Stimulated activated CD8-positive, alpha-beta memory T cell treated with anti-CD3 and anti-CD28 coated beads, Interleukin-4, amount 100 ng/mL, for 48 hours (primary cell): ENCODE measurements at regions not wholly inside any gene's neighbourhood (a gene's known extent, or its start where the extent isn't known, plus 50 kb on each side); places are given as distances from the start of the nearest gene placed in this dataset.

Source experiments
- DNase-seq: peaks from one replicate; pipeline ENCODE4 v3.0.0-alpha.2; 2020

DNA sequence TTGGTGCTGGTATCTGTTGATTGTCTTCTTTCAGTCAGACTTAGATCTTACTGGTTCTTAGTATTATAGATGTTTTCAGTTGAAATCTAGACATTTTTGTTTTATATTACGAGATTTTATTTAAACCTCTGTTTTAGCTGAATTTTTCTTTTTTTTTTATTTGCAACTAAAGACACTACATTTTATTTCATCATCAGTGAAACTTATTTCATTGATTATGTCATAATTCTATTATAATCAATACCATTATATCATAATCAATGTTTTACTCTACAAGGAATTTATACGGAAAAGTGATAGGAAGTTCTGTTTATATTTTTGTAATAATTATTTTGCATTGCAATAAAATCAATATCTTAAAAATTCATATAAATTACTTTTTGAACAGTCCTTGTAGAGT lies 477.4 kb upstream of the MDFIC2 start:
- DNase-seq, result no peak

- no peak for DNase-seq
These were observed 468.4 kb upstream of the MDFIC2 start for GRCh38 chr3:70780790-70781189.

GRCh38 chr3:70779296-70779695 lies 466.9 kb upstream of the MDFIC2 start:
- no peak for DNase-seq

GRCh38 chr3:70776081-70776480 lies 463.6 kb upstream of the MDFIC2 start:
- no peak for DNase-seq

DNA sequence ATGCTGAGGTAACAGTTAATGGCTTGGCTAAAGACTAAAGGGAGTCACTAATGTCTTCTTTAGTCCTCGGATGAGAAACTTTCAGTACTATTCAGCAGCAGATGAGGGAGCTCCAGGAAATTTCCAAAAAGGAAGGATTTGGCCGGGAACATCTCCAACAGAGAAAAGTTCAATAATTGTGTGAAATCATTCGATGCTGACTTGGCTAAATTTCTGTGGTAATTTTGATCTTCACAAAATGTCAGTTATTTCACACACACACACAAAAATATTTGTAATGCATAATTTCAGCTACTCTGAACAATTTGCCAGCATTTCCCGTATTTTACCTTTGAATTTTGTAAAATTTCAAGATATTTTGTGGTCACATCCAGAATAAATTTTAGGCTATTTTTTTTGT lies 462.8 kb upstream of the MDFIC2 start:
- DNase-seq, result no peak

DNA sequence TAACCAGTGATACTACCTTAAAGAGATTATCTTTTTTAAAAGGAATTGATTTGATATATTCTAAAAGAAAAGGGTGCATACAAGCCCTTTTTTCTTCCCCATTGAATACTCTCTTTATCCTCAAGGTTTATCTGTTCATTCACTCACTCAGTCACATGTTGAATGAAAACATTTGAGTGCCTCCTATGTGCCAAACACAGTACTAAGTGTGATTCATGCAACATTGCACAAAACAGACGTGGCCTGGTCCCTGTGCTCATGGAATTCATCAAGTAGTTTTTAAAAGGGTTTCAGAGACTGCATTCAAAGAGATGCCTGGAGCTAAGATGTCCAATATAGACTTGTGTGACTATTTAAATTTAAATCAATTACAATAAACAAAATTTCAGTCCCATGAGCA lies 462.2 kb upstream of the MDFIC2 start:
- DNase-seq, result no peak

GRCh38 chr3:70771426-70772147 lies 459.1 kb upstream of the MDFIC2 start:
- DNase-seq, result no peak

DNA sequence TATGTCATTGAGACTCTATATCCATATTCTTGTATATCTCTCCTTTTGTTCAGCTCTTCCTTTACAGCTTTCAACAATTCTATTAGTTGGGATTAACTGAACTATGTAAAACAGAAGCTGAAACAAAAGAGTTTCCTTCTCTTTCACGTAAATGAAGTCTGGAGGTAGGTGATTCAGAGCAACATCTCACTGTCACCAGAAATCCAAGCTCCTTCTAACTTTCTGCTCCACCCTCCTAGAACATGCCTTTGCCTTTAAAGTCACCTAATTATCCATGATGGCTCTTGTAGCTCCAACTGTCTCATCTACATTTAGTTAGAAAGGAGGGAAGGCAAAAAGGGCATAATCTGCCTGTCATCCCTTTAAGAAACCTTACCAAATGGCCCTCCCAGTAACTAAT lies 458.2 kb upstream of the MDFIC2 start:
- no peak for DNase-seq

- no peak for DNase-seq
These were observed 453.9 kb upstream of the MDFIC2 start for GRCh38 chr3:70766301-70766700.

- no peak for DNase-seq
These were observed 451.5 kb upstream of the MDFIC2 start for GRCh38 chr3:70763894-70764293.

DNA sequence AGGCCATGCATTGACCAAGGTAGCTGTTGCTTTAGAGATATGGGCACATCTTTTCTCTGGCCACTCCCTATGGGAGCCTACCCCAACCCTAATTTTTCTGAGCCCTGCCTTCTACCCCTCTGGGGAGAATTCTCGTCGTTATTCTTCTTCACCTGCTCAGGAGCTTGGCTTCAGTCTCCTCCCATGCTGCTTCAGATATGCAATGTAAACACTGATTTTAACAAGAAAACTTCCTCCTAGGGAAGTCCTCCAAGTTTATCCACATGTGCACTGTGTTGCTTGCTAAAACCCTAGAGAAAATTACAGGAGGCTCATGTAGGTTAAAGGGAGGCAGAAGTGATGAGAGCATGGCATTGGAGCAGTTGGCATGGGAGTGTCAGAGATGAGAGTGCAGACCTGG lies 445.2 kb upstream of the MDFIC2 start:
- no peak for DNase-seq

DNA sequence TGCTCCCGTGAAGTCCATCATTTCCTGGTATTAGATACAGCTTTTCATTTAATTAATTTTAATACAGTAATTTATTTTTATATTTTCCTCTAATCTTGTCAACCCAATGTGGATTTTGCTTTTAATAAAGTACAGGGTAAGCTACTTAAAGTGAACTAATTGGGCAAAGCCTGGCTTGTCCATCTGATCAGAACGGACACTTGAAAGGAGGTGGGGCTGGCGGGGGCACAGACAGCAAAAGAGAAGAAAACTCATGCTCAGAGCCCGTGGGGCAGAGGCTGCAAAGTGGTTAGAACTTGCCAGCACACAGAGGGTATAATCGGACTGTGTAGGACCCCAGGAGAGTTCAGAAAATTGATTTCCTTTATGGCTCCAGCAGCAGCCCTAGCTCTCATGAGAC lies 443.1 kb upstream of the MDFIC2 start:
- no peak for DNase-seq

GRCh38 chr3:70754314-70754713 lies 441.9 kb upstream of the MDFIC2 start:
- no peak for DNase-seq

GRCh38 chr3:70753572-70753971 lies 441.1 kb upstream of the MDFIC2 start:
- no peak for DNase-seq

DNA sequence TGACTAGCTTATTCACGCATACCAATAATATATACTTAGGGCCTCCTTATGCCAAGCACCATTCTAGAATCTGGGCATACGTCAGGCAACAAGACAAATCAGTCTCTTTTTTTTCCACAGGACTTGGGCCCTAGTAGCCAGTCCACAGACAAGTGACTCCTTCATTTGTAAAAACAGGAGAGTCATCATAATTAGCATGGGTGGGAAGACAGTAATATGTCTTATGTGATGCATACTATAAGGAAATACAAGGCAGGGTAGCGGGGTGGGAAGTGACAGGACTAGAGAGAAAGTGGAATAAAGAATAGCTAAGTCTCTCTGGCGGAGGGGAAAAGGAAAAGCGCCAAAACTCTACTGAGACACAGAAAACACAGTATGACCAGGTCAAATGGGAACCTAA lies 439.6 kb upstream of the MDFIC2 start:
- no peak for DNase-seq

DNA sequence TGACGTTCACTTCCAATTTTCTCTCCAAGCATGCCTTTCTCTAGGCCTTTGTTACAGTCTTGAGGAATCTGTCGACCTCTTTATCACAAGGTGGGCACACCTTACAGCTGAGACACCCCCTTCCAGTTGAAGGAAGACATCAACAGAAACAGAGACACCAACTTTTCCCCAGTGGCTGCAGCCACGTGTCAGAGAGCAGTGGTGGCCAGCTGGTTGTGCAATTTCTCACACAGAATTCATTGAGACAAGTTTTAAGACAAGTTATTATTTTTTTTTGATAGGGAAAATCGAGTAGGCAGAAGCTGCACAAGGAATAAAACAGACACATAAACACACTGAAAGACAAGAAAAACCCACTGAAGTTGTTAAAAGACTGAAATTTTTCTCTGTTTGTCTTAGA lies 436.7 kb upstream of the MDFIC2 start:
- DNase-seq, result no peak

DNA sequence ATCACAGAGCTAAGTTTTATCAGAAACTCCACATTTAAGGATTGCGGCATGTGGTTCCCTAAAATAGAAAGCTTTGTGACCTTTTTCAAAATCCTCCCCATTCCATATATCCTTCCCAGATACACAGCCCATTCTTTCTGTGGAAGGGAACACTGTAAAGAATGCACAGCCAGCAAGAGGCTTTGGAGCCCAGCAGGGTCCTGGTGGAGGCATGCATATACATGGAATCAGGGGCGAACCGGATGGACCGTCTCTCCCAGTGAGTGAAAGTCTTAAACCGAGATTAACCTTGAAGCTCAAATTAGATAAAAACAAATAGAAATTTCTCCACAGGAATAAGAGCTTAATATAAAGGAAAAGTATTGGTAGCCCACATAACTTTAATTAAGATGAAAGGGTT lies 436.2 kb upstream of the MDFIC2 start:
- no peak for DNase-seq

- DNase-seq, result no peak
These were observed 435.4 kb upstream of the MDFIC2 start for GRCh38 chr3:70747847-70748246.

GRCh38 chr3:70744536-70744935 lies 432.1 kb upstream of the MDFIC2 start:
- DNase-seq, result no peak

GRCh38 chr3:70743754-70744153 lies 431.3 kb upstream of the MDFIC2 start:
- DNase-seq, result no peak

GRCh38 chr3:70742081-70742480 lies 429.6 kb upstream of the MDFIC2 start:
- no peak for DNase-seq

DNA sequence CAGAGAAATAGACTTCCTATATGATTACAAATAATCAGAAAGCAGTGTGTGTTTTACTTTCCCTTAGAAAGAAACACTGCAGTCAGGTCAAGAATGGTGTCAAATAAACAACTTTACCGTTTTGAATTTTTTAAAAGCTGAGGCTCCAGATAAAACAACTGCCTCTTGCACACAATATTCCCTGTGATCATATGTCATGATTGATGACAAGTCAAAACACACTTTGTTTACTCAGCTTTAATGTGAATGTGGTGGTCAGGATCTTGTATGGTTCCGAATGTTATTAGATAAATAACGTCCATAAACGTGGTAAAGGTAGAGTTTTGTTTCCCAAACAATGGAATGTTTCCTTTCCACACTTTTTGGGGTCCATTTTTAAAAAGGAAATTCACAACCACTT lies 428.4 kb upstream of the MDFIC2 start:
- DNase-seq, result no peak

DNA sequence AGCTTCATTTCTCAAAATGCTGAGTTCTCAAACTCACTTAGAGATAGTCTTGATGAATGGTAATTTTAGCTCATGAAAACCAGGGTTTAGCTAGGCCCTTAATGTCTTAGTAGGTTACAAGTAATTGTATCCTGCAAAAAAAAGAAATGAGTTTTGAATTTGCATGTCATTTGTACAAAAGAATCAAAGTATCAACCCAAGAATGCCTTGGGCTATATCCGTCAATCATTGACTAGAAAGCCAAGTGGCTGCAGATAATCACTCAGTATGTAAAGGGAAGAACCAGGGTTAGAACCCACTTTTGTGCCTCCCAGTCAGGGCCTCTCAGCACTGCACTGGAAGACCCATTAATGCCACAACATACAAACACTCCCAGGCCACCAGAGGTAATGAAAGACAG lies 427.6 kb upstream of the MDFIC2 start:
- no peak for DNase-seq

DNA sequence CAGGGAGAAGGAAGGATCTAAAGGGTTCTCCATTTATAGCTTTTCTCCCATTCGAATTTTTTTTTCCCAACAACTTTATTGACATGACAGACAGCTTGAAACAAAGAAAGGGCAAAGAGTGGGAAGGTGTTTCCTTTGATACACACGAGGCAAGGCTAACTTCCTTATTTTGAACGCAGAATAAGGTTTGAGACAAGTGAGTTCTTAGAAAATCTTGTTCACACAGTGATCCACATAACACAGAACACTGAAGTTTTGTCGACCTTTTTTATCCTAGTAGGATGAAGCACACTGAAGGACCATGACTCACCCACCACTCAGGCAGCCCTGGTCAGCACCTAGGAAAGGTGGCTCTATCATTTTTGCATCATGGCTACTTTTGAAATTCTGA lies 425.8 kb upstream of the MDFIC2 start:
- DNase-seq, result no peak

- DNase-seq, result no peak
These were observed 425.3 kb upstream of the MDFIC2 start for GRCh38 chr3:70737666-70738290.
